ENCODE measurements at regions not wholly inside any gene's neighbourhood (a gene's known extent, or its start where the extent isn't known, plus 50 kb on each side); places are given as distances from the start of the nearest gene placed in this dataset.
"Not testable (repeated sequence)": the region's sequence is repeated elsewhere in the genome, so short reads cannot be mapped to it uniquely, and the experiment has no call there.

- not testable (repeated sequence) for H3K4me3 ChIP-seq, H3K36me3 ChIP-seq, H3K27me3 ChIP-seq, H3K9ac ChIP-seq, H4K20me1 ChIP-seq, H3K4me2 ChIP-seq, H3K27ac ChIP-seq, H3K4me1 ChIP-seq
- TF ChIP-seq Cebpa-rat (IDR thresholded peaks at IDR 0.05) = 0 out of 2 replicates have a peak, but pooled peaks have one; percentile 40
- peaks cover 31% of the 10 kb centered on the region for H3K9me3 ChIP-seq
Measured at GRCh38 chr15:29648415-29648814, 173.9 kb downstream of the TJP1 start.

DNA sequence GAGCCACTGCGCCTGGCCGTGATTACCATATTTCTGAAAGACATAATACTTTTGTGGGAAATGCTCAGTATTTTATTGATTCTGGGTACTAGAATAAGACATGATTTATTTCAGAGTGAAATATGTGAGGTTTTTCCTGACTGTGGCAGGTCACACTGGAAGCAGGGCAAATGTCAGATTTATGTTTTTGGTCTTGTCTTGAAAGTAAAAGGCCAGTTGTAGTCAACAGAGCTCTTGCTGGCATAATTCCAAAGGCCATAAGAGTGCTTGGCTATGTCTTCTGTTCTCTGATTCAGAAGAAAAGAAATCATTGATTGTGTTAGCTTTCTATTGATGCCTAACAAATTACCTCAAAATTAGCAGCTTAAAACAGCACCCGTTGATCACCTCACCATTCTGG, 176.4 kb downstream of the TJP1 start:
- H3K4me1 ChIP-seq = peaks cover 5% of the 10 kb centered on the region; the same call in 1 of the 2 replicates
- no peak overlapping the region for H3K9ac ChIP-seq
- no peak overlapping the region for H3K4me3 ChIP-seq
- no peaks in the 10 kb centered on the region for H3K27me3 ChIP-seq
- H3K9me3 ChIP-seq = peaks cover 6% of the 10 kb centered on the region; the same call in 1 of the 2 replicates
- H4K20me1 ChIP-seq = no peaks in the 10 kb centered on the region
- no peaks in the 10 kb centered on the region for H3K36me3 ChIP-seq
- no peak for TF ChIP-seq Cebpa-rat (IDR thresholded peaks at IDR 0.05)
- H3K27ac ChIP-seq = no peak overlapping the region
- no peak overlapping the region for H3K4me2 ChIP-seq

- H4K20me1 ChIP-seq, H3K27ac ChIP-seq, H3K4me2 ChIP-seq, H3K9me3 ChIP-seq, H3K36me3 ChIP-seq, H3K9ac ChIP-seq, H3K4me1 ChIP-seq, H3K4me3 ChIP-seq, H3K27me3 ChIP-seq: not testable (repeated sequence)
Measured at GRCh38 chr15:29644361-29644760, 177.9 kb downstream of the TJP1 start.

GRCh38 chr15:29638781-29639180, 183.5 kb downstream of the TJP1 start:
- no peak overlapping the region for H3K4me2 ChIP-seq
- TF ChIP-seq Cebpa-rat (IDR thresholded peaks at IDR 0.05) = no peak
- no peak overlapping the region for H3K27ac ChIP-seq
- H3K9ac ChIP-seq = no peak overlapping the region
- no peaks in the 10 kb centered on the region for H3K9me3 ChIP-seq
- no peaks in the 10 kb centered on the region for H3K36me3 ChIP-seq
- H4K20me1 ChIP-seq = no peaks in the 10 kb centered on the region
- no peaks in the 10 kb centered on the region for H3K27me3 ChIP-seq
- peaks cover 5% of the 10 kb centered on the region; the same call in 1 of the 2 replicates for H3K4me1 ChIP-seq
- no peak overlapping the region for H3K4me3 ChIP-seq

DNA sequence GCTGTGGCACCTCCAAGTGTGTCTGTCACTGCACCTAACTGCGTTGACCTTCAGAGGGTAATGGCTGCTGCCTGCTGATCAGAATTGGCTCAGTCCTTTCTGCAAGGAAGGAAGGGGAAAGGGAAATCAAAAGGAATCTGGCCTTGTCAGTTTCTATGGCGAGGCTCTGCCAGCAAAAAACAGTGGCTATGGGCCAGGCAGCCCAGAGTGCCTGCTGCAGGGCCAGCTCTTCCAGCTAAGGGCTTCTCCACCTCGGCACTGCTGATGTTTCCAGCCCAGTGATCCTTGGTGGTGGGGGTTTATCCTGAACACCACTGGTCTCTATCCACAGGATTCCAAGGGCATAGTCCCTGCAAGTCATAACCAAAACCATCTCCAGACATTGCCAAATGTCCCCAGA, 184.3 kb downstream of the TJP1 start:
- Histone ChIP-seq H4K20me1 (no peaks in the 10 kb centered on the region), H3K27me3 (no peaks in the 10 kb centered on the region), H3K9me3 (no peaks in the 10 kb centered on the region), H3K9ac (no peak overlapping the region), H3K4me1 (no peaks in the 10 kb centered on the region), H3K4me2 (no peak overlapping the region), H3K4me3 (no peak overlapping the region), H3K36me3 (no peaks in the 10 kb centered on the region), H3K27ac (no peak overlapping the region)
- no peak for TF ChIP-seq Cebpa-rat (IDR thresholded peaks at IDR 0.05)

DNA sequence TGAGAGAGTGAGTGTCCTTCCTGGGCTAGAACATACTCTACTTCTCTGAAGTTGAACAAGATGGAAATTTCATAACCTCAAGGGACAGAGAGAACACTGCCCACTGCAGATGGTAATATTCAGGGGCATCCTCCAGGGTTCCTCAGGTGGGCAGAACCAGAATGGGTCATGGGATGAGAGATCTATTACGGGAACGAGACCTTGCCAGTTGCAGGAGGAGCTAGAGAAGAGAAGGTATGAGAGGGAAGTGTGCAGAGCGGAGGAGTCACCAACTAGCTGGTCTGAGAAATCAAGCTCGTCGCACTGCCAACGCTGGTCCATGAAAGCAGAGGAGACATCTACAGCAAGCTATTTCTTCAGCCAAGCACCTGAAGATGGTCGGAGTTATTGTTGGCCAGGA, 184.7 kb downstream of the TJP1 start:
- no peak overlapping the region for H3K4me2 ChIP-seq
- no peaks in the 10 kb centered on the region for H3K36me3 ChIP-seq
- no peak overlapping the region for H3K27ac ChIP-seq
- no peak for TF ChIP-seq Cebpa-rat (IDR thresholded peaks at IDR 0.05)
- no peak overlapping the region for H3K9ac ChIP-seq
- no peak overlapping the region for H3K4me3 ChIP-seq
- H3K27me3 ChIP-seq = no peaks in the 10 kb centered on the region
- no peaks in the 10 kb centered on the region for H3K9me3 ChIP-seq
- no peaks in the 10 kb centered on the region for H4K20me1 ChIP-seq
- H3K4me1 ChIP-seq = no peaks in the 10 kb centered on the region

- no peak overlapping the region for H3K27ac ChIP-seq
- no peaks in the 10 kb centered on the region for H3K36me3 ChIP-seq
- no peaks in the 10 kb centered on the region for H3K4me1 ChIP-seq
- no peak overlapping the region for H3K9ac ChIP-seq
- no peaks in the 10 kb centered on the region for H3K9me3 ChIP-seq
- no peak for TF ChIP-seq Cebpa-rat (IDR thresholded peaks at IDR 0.05)
- H3K4me2 ChIP-seq = no peak overlapping the region
- no peaks in the 10 kb centered on the region for H3K27me3 ChIP-seq
- H4K20me1 ChIP-seq = no peaks in the 10 kb centered on the region
- no peak overlapping the region for H3K4me3 ChIP-seq
Measured at GRCh38 chr15:29636921-29637320, 185.3 kb downstream of the TJP1 start.

DNA sequence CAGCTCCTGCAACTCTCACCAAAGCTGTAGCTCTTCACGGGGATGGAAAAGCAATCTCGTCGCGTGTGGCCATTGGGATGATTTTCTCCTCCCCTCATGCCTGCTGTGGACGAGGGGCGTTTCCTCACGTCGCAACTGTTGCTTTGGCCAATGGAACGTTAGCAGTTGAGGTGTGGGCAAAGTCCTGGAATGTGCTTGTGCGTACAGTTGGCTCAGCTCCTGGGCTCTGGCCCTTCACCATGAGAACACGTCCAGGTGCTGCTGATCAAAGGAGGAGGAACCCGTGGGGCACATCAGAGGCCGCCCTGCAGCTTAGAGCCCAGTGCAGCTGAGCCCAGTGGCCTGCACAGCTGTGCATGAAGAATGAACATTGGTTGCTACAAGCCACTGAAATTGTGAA, 186.1 kb downstream of the TJP1 start:
- Histone ChIP-seq H3K4me3 (no peak overlapping the region), H3K4me2 (no peak overlapping the region), H3K27me3 (no peaks in the 10 kb centered on the region), H3K9me3 (no peaks in the 10 kb centered on the region), H4K20me1 (no peaks in the 10 kb centered on the region), H3K36me3 (no peaks in the 10 kb centered on the region), H3K9ac (no peak overlapping the region), H3K27ac (no peak overlapping the region), H3K4me1 (peaks cover 7% of the 10 kb centered on the region; the same call in 1 of the 2 replicates)
- no peak for TF ChIP-seq Cebpa-rat (IDR thresholded peaks at IDR 0.05)

DNA sequence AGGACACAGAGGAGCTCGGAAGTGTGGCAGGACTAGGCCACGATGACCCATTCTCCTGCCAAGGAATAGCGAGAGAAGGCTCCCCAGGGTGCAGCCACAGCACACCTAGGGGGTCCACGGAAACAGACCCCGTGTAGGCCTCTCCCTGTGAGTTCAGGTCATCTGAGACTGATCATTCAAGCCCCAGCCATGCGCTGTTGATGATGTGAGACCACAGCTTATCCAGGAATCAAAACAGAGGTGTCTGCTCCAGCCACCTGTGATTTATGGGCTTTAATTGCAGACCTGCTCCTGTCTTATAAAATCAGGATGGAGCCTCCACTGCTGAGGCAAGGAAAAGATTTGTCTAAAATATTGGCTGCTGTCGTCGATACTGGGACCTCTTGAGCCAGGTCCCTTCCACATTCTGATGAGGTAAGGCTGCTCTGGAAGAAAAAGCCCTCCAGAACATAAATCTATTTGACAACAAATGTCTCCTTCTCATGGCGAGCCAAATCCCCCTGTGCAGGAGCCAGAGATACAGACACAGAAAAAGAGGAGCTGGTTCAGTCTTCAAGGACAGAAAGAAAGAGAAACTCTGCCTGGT, 186.7 kb downstream of the TJP1 start:
- Histone ChIP-seq H3K9me3 (no peaks in the 10 kb centered on the region), H3K27ac (no peak overlapping the region), H3K27me3 (no peaks in the 10 kb centered on the region), H4K20me1 (no peaks in the 10 kb centered on the region), H3K9ac (no peak overlapping the region), H3K4me1 (peaks cover 9% of the 10 kb centered on the region; the same call in 1 of the 2 replicates), H3K4me3 (no peak overlapping the region), H3K36me3 (no peaks in the 10 kb centered on the region), H3K4me2 (no peak overlapping the region)
- TF ChIP-seq Cebpa-rat (IDR thresholded peaks at IDR 0.05) = no peak

DNA sequence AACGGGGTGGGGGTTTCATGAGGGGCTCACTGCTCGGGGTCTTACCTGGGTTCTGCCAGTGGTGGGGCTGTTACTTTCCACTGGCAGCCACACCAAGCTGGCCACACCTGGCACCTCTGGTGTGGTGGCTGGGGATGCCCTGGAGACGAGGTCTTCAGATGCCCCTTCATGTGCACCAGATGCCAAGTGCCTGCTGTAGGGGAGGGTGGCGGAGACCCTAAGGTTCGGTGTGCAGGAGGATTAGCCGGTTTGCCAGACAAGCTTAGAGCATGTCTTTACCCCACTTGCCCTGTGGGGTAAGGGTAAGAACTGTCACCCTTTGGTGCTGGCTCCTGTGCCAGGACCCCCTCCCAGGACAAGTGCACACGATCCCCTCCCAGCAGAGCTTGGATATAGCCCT, 188.3 kb downstream of the TJP1 start:
- Histone ChIP-seq H3K9ac (no peak overlapping the region), H4K20me1 (no peaks in the 10 kb centered on the region), H3K4me1 (peaks cover 9% of the 10 kb centered on the region; the same call in 1 of the 2 replicates), H3K4me2 (no peak overlapping the region), H3K36me3 (no peaks in the 10 kb centered on the region), H3K27ac (no peak overlapping the region), H3K4me3 (no peak overlapping the region), H3K9me3 (no peaks in the 10 kb centered on the region), H3K27me3 (no peaks in the 10 kb centered on the region)
- TF ChIP-seq Cebpa-rat (IDR thresholded peaks at IDR 0.05) = no peak

Data from BLaER1 (cell line).